Loucy (cell line): ENCODE measurements at regions not wholly inside any gene's neighbourhood (a gene's known extent, or its start where the extent isn't known, plus 50 kb on each side); places are given as distances from the start of the nearest gene placed in this dataset.

Experiments used
- H2AFZ ChIP-seq: fragments of 200-600 bp; sonication (generic); 2 replicates; pipeline ENCODE4 v1.6.0; 2016; ENCODE audit warnings: antibody characterized with exemption, mild to moderate bottlenecking, low read length, moderate library complexity
- H3F3A ChIP-seq: fragments of 200-600 bp; 2 replicates; pipeline ENCODE4 v1.6.0; 2016; ENCODE audit warnings: antibody characterized with exemption, low read depth, mild to moderate bottlenecking
- H3K27me3 ChIP-seq: fragments of 200-600 bp; sonication (generic); 2 replicates; pipeline ENCODE4 v1.6.1; 2014; ENCODE audit warnings: low read length, mild to moderate bottlenecking; ENCODE audit not compliant: insufficient read depth, poor library complexity, severe bottlenecking
- H3K36me3 ChIP-seq: fragments of 200-600 bp; sonication (generic); 2 replicates; pipeline ENCODE4 v1.6.1; 2016; ENCODE audit warnings: low read length; ENCODE audit not compliant: insufficient read depth
- H3K4me1 ChIP-seq: fragments of 200-600 bp; sonication (generic); 2 replicates; pipeline ENCODE4 v1.5.1; 2014; ENCODE audit warnings: low read length, mild to moderate bottlenecking; ENCODE audit not compliant: insufficient read depth, poor library complexity, severe bottlenecking
- H3K4me2 ChIP-seq: fragments of 200-600 bp; sonication (generic); 2 replicates; pipeline ENCODE4 v1.6.0; 2014; ENCODE audit warnings: antibody characterized with exemption, low read length, low read depth, mild to moderate bottlenecking; ENCODE audit not compliant: poor library complexity, severe bottlenecking
- H3K4me3 ChIP-seq: fragments of 200-600 bp; sonication (generic); 2 replicates; pipeline ENCODE4 v1.5.1; 2014; ENCODE audit warnings: low read length, mild to moderate bottlenecking, mixed read lengths; ENCODE audit not compliant: poor library complexity, severe bottlenecking
- H3K79me2 ChIP-seq: fragments of 200-600 bp; sonication (generic); 2 replicates; pipeline ENCODE4 v1.6.1; 2014; ENCODE audit warnings: low read length; ENCODE audit not compliant: insufficient read depth
- H3K9ac ChIP-seq: fragments of 200-600 bp; sonication (generic); 2 replicates; pipeline ENCODE4 v1.6.0; 2014; ENCODE audit warnings: mild to moderate bottlenecking, low read depth, low read length, moderate library complexity; ENCODE audit not compliant: poor library complexity, severe bottlenecking
- H3K9me2 ChIP-seq: fragments of 200-600 bp; sonication (generic); replicated peaks from 2 replicates; pipeline ENCODE4 v1.6.1; 2016; ENCODE audit warnings: low read depth, low read length, mixed read lengths
- H3K9me3 ChIP-seq: fragments of 200-600 bp; sonication (generic); 2 replicates; pipeline ENCODE4 v1.6.1; 2014; ENCODE audit warnings: mild to moderate bottlenecking, antibody characterized with exemption, low read length, low read depth; ENCODE audit not compliant: insufficient read depth
- H4K20me1 ChIP-seq: fragments of 200-600 bp; sonication (generic); 2 replicates; pipeline ENCODE4 v1.6.0; 2014; ENCODE audit warnings: antibody characterized with exemption, low read length, mild to moderate bottlenecking; ENCODE audit not compliant: insufficient read depth, poor library complexity, severe bottlenecking
- CTCF ChIP-seq: fragments of 200-600 bp; sonication (generic); conservative IDR thresholded peaks from 2 replicates; pipeline ENCODE4 v1.5.1; 2014; ENCODE audit warnings: mild to moderate bottlenecking, antibody characterized with exemption, low read length
- EZH2phosphoT487 ChIP-seq: fragments of 200-600 bp; IDR thresholded peaks from 2 replicates; pipeline ENCODE4 v1.6.1; 2018; ENCODE audit warnings: antibody characterized with exemption, mild to moderate bottlenecking, moderate library complexity, borderline replicate concordance

- no peaks in the 10 kb centered on the region for H4K20me1 ChIP-seq
- no peaks in the 10 kb centered on the region for H3K9me2 ChIP-seq
- no peak overlapping the region for H3K4me3 ChIP-seq
- H3K4me2 ChIP-seq, result no peak overlapping the region
- H3K36me3 ChIP-seq, result no peaks in the 10 kb centered on the region
- H3K4me1 ChIP-seq, result no peaks in the 10 kb centered on the region
- no peaks in the 10 kb centered on the region for H3K9me3 ChIP-seq
- H3K27me3 ChIP-seq, result no peaks in the 10 kb centered on the region
- H3F3A ChIP-seq, result no peaks in the 10 kb centered on the region
- no peak overlapping the region for H3K9ac ChIP-seq
- no peaks in the 10 kb centered on the region for H3K79me2 ChIP-seq
- H2AFZ ChIP-seq, result no peak overlapping the region
- TF ChIP-seq CTCF, result no peak
- TF ChIP-seq EZH2phosphoT487, result no peak
These were observed 333.2 kb upstream of the FGF13 start for GRCh38 chrX:139044680-139045079.

GRCh38 chrX:139039041-139039440 lies 327.5 kb upstream of the FGF13 start:
- Histone ChIP-seq H3K36me3 (no peaks in the 10 kb centered on the region), H3K9me3 (no peaks in the 10 kb centered on the region), H3F3A (no peaks in the 10 kb centered on the region), H3K9me2 (no peaks in the 10 kb centered on the region), H3K79me2 (no peaks in the 10 kb centered on the region), H3K27me3 (no peaks in the 10 kb centered on the region), H3K4me2 (no peak overlapping the region), H2AFZ (no peak overlapping the region), H4K20me1 (no peaks in the 10 kb centered on the region), H3K9ac (no peak overlapping the region), H3K4me1 (no peaks in the 10 kb centered on the region), H3K4me3 (no peak overlapping the region)
- TF ChIP-seq CTCF, result no peak
- TF ChIP-seq EZH2phosphoT487, result no peak

GRCh38 chrX:139026811-139027210 lies 315.3 kb upstream of the FGF13 start:
- H3F3A ChIP-seq, result no peaks in the 10 kb centered on the region
- no peaks in the 10 kb centered on the region for H3K36me3 ChIP-seq
- no peaks in the 10 kb centered on the region for H3K9me2 ChIP-seq
- no peaks in the 10 kb centered on the region for H3K27me3 ChIP-seq
- H3K4me2 ChIP-seq, result no peak overlapping the region
- no peak overlapping the region for H3K9ac ChIP-seq
- no peaks in the 10 kb centered on the region for H3K4me1 ChIP-seq
- no peak for TF ChIP-seq EZH2phosphoT487
- no peak for TF ChIP-seq CTCF
- no peak overlapping the region for H3K4me3 ChIP-seq
- no peaks in the 10 kb centered on the region for H3K79me2 ChIP-seq
- H2AFZ ChIP-seq, result no peak overlapping the region
- H4K20me1 ChIP-seq, result no peaks in the 10 kb centered on the region
- H3K9me3 ChIP-seq, result no peaks in the 10 kb centered on the region
